Muscle layer of duodenum (tissue), 2 donors: ENCODE measurements at regions not wholly inside any gene's neighbourhood (a gene's known extent, or its start where the extent isn't known, plus 50 kb on each side); places are given as distances from the start of the nearest gene placed in this dataset.

ENCODE experiments used
- H3K27ac ChIP-seq: one replicate; pipeline ENCODE4 v1.7.0; 2013; ENCODE audit warnings: mild to moderate bottlenecking, low read length
- H3K27me3 ChIP-seq: one replicate; pipeline ENCODE4 v1.7.0; 2013; ENCODE audit warnings: low read depth, mild to moderate bottlenecking, control low read depth, low read length
- H3K36me3 ChIP-seq, 2 donors: one replicate each; pipeline ENCODE4 v1.7.0; 2013; ENCODE audit warnings: low read length in 2 of 2, control low read depth in 1 of 2, mild to moderate bottlenecking in 1 of 2; ENCODE audit not compliant: insufficient read depth in 2 of 2, control insufficient read depth in 1 of 2
- H3K4me1 ChIP-seq, 2 donors: one replicate each; pipeline ENCODE4 v1.7.0; 2013; ENCODE audit warnings: low read length in 2 of 2, mild to moderate bottlenecking in 2 of 2, control low read depth in 1 of 2, moderate library complexity in 1 of 2; ENCODE audit not compliant: insufficient read depth in 2 of 2, control insufficient read depth in 1 of 2
- H3K4me3 ChIP-seq, 2 donors: one replicate each; pipeline ENCODE4 v1.7.0; 2013; ENCODE audit warnings: low read length in 2 of 2, low read depth in 1 of 2, mild to moderate bottlenecking in 1 of 2
- H3K9me3 ChIP-seq, 2 donors: one replicate each; pipeline ENCODE4 v1.7.0; 2013; ENCODE audit warnings: low read length in 2 of 2, control low read depth in 1 of 2, mild to moderate bottlenecking in 1 of 2; ENCODE audit not compliant: control insufficient read depth in 1 of 2
- donor health status: healthy.

DNA sequence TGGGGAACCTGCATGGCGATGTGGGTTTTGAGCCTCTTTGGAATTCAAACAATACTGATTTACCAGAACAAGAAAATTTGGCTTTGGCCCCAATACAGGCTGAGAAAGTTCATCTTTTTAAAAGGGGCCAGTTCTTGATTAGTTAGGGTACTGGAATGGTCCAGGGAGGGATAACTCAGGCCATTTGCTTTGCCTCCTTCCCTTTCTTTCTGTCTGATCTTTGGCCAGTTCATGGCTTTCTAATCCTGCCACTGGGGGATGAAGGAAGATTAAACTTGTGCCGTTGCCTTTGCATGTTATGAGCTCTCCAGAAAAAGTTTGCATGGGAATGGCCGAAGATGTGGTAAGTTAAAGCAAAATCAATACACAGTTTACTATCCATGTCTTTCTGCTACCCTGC, 78.4 kb downstream of the ADAMTS15 start:
- H3K27ac ChIP-seq: no peak overlapping the region
- no peaks in the 10 kb centered on the region for H3K27me3 ChIP-seq
- no peak overlapping the region for H3K4me3 ChIP-seq
- no peaks in the 10 kb centered on the region for H3K36me3 ChIP-seq
- H3K4me1 ChIP-seq: peaks cover 0 to 2% of the 10 kb centered on the region in 2 donors
- H3K9me3 ChIP-seq: no peaks in the 10 kb centered on the region

DNA sequence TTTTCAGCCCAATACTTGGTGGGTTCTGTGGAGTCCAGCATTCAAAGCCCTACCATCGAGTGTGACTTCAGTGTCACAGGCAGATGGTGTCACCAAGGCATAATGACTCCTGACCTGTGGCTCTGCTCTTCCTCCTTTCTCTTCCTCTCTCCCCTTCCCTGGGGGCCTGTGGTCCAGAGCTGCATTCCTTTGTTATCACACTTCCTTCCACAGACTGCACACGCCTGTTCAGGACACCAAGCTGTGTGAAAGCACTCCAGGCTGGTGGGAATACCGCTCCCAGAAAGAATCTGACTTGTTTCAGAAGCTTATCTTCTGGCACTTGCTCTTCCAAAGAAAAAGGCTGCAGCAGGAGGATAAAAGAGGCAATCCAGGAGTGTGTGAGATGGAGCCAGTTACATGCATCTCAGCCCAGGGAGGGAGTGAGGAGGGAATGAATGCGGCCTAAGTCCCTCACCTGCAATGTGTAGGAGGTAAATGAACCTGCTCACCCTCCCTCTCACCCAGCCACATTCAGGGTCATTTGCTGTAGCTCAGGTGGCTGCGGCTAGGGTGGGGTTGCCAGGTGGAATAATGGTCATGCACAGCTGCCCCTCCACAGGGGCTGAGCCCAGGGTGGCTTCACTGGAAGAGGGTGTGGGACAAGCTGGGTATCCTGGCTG, 79.3 kb downstream of the ADAMTS15 start:
- no peaks in the 10 kb centered on the region for H3K36me3 ChIP-seq
- H3K27ac ChIP-seq: no peak overlapping the region
- H3K9me3 ChIP-seq: no peaks in the 10 kb centered on the region
- no peaks in the 10 kb centered on the region for H3K27me3 ChIP-seq
- H3K4me3 ChIP-seq: no peak overlapping the region
- no peaks in the 10 kb centered on the region for H3K4me1 ChIP-seq

- no peaks in the 10 kb centered on the region for H3K4me1 ChIP-seq
- H3K4me3 ChIP-seq: no peak overlapping the region
- no peaks in the 10 kb centered on the region for H3K36me3 ChIP-seq
- no peak overlapping the region for H3K27ac ChIP-seq
- H3K27me3 ChIP-seq: no peaks in the 10 kb centered on the region
- no peaks in the 10 kb centered on the region for H3K9me3 ChIP-seq
These were observed 80.1 kb downstream of the ADAMTS15 start for GRCh38 chr11:130528298-130529261.

DNA sequence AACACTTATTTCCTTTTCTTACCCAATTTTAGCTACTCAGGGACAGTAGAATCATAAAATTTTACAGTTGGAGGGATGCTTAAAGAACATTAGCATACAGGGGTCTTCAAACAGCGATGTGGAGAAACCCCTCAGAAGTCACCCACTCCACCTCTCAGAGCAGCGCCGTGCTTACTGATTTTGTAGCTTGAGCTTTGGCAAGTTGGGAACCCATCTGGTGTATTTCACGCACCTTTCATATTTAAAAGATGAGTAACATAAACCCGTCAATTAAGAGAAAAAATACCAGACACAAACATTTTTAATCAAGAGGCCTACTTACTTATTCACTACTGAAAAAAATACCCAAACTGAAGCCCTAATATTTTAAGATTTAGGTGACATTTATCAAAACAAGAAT, 80.9 kb downstream of the ADAMTS15 start:
- no peaks in the 10 kb centered on the region for H3K9me3 ChIP-seq
- no peak overlapping the region for H3K27ac ChIP-seq
- H3K36me3 ChIP-seq: no peaks in the 10 kb centered on the region
- H3K4me1 ChIP-seq: no peaks in the 10 kb centered on the region
- H3K27me3 ChIP-seq: no peaks in the 10 kb centered on the region
- H3K4me3 ChIP-seq: no peak overlapping the region

DNA sequence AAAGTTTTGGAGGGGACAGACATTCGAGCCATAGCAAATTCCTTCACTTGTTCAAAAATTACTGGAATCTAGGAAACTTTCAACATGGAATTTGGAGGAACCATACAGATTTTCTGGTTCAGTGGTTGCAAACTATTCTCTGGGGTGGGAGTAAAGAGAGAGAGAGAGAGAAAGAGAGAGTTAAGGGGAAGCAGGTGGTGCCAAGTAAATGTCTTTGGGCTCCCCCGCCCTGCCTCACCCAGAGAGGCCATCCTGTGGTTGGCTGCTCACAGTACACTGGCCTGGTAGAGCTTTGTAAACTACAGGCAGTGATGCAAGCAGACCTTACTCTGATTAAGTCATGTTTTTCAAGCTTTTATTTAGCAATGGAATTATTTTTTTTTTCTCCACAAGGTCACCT, 82.6 kb downstream of the ADAMTS15 start:
- H3K4me1 ChIP-seq: no peaks in the 10 kb centered on the region
- no peak overlapping the region for H3K4me3 ChIP-seq
- no peaks in the 10 kb centered on the region for H3K36me3 ChIP-seq
- H3K27ac ChIP-seq: no peak overlapping the region
- H3K9me3 ChIP-seq: no peaks in the 10 kb centered on the region
- no peaks in the 10 kb centered on the region for H3K27me3 ChIP-seq

GRCh38 chr11:130533113-130533798, 84.8 kb downstream of the ADAMTS15 start:
- no peaks in the 10 kb centered on the region for H3K36me3 ChIP-seq
- H3K4me1 ChIP-seq: no peaks in the 10 kb centered on the region
- H3K9me3 ChIP-seq: no peaks in the 10 kb centered on the region
- no peaks in the 10 kb centered on the region for H3K27me3 ChIP-seq
- no peak overlapping the region for H3K27ac ChIP-seq
- no peak overlapping the region for H3K4me3 ChIP-seq

DNA sequence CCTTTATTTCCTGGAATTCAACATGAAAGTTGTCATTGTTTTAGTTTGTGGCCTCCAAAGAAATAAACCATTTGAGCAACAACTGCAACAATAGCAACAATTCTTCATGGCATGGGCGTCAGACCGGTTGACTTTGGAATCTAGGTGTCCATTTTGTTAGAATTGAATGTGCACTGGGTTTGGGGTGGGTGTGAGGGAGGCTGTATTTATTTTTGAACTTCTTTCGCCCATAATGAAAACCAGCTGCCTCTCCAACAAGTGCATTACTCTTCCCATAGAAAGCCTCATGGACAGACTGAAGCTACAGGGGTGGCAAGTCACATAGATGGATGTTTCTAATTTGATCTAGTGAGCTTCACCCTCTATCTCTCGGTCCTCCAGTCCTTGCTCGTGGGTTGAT, 85.4 kb downstream of the ADAMTS15 start:
- Histone ChIP-seq H3K27me3 (no peaks in the 10 kb centered on the region), H3K4me1 (no peaks in the 10 kb centered on the region), H3K36me3 (no peaks in the 10 kb centered on the region), H3K4me3 (no peak overlapping the region), H3K9me3 (no peaks in the 10 kb centered on the region), H3K27ac (no peak overlapping the region)

- Histone ChIP-seq H3K36me3 (no peaks in the 10 kb centered on the region), H3K4me1 (no peaks in the 10 kb centered on the region), H3K9me3 (no peaks in the 10 kb centered on the region), H3K27me3 (no peaks in the 10 kb centered on the region), H3K4me3 (no peak overlapping the region), H3K27ac (no peak overlapping the region)
These were observed 86.1 kb downstream of the ADAMTS15 start for GRCh38 chr11:130534551-130534950.

- no peak overlapping the region for H3K27ac ChIP-seq
- H3K4me1 ChIP-seq: no peaks in the 10 kb centered on the region
- H3K4me3 ChIP-seq: no peak overlapping the region
- no peaks in the 10 kb centered on the region for H3K9me3 ChIP-seq
- no peaks in the 10 kb centered on the region for H3K27me3 ChIP-seq
- H3K36me3 ChIP-seq: no peaks in the 10 kb centered on the region
These were observed 87.1 kb downstream of the ADAMTS15 start for GRCh38 chr11:130535520-130535919.

DNA sequence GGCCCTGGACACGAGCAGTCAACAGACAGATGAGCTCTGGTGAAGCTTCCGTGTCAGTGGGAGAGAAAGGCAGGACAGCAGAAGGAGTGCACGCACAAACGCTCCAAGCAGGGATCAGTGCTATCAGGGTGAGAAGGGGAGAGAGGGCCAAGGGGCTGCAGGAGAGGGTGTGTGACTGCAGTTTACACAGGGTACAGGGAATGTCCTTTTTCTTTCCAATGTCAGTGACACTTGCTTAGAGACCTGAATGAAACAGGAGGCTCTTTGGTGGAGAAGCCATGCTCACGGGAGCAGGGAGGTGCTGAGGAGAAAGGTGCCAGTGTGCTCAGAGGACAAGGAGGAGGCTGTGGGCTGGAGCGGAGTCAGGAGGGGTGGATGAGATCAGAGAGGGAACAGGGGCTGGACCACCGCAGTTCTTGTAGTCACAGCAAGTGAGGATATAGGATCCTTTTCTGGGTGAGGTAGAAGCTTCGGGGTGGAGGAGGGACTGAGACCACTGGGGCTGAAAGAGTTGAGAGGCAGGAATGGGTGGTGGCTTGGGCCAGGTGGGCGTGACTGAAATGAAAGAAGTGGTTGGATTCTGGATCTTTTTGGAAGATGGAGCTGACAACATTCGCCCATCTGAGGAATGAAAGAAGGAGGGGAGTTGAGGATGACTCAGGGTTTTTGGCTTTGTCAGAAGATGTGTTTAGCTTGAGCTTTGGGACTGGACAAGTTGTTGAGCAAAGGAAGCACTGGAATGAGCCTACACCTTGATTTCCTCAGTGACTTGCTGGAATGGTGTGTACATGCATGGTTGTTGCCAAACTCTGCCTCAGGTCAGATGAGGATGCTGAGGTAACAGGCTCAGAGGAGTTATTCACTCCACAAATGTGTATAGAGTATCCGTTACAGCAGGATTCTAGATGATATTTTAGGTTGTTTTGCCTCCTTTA, 87.9 kb downstream of the ADAMTS15 start:
- no peak overlapping the region for H3K4me3 ChIP-seq
- no peaks in the 10 kb centered on the region for H3K4me1 ChIP-seq
- H3K27ac ChIP-seq: no peak overlapping the region
- no peaks in the 10 kb centered on the region for H3K9me3 ChIP-seq
- H3K27me3 ChIP-seq: no peaks in the 10 kb centered on the region
- H3K36me3 ChIP-seq: no peaks in the 10 kb centered on the region
